Neural progenitor cell (in vitro differentiated cells): ENCODE measurements at regions not wholly inside any gene's neighbourhood (a gene's known extent, or its start where the extent isn't known, plus 50 kb on each side); places are given as distances from the start of the nearest gene placed in this dataset.
"Not testable (repeated sequence)": the region's sequence is repeated elsewhere in the genome, so short reads cannot be mapped to it uniquely, and the experiment has no call there.

Experiments
- EZH2 ChIP-seq: fragments of 200-600 bp; sonication (generic); IDR thresholded peaks from 2 replicates; pipeline ENCODE4 v1.6.1; 2017; ENCODE audit warnings: antibody characterized with exemption, mild to moderate bottlenecking, moderate library complexity
- EZH2phosphoT487 ChIP-seq: fragments of 200-600 bp; sonication (generic); IDR thresholded peaks from 2 replicates; pipeline ENCODE4 v1.6.1; 2017; ENCODE audit warnings: antibody characterized with exemption
- TF ChIP-seq, protein P1 (sequence below): fragments of 200-600 bp; sonication (generic); IDR thresholded peaks from 2 replicates; pipeline ENCODE4 v1.5.1; 2017; ENCODE audit warnings: antibody characterized with exemption, mild to moderate bottlenecking

DNA sequence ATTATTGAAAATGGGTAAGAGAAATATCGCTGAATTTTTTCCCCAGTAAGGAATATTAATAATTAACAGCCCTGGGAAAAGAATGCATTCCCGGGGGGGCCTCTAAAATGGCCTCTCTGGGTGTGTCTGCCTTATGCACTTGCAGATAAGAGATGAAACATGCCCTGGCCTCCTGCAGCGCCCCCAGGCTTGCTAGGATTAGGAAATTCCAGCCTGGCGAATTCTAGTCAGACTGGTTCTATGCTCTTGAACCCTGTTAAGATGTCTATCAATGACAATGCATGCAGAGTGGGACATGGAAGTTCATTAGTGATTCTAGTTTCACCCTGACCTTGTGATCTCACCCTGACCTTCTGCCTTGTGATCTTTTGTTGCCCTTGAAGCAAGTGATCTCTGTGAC is 163.6 kb upstream of the CCNH start:
- TF ChIP-seq, protein P1, sequence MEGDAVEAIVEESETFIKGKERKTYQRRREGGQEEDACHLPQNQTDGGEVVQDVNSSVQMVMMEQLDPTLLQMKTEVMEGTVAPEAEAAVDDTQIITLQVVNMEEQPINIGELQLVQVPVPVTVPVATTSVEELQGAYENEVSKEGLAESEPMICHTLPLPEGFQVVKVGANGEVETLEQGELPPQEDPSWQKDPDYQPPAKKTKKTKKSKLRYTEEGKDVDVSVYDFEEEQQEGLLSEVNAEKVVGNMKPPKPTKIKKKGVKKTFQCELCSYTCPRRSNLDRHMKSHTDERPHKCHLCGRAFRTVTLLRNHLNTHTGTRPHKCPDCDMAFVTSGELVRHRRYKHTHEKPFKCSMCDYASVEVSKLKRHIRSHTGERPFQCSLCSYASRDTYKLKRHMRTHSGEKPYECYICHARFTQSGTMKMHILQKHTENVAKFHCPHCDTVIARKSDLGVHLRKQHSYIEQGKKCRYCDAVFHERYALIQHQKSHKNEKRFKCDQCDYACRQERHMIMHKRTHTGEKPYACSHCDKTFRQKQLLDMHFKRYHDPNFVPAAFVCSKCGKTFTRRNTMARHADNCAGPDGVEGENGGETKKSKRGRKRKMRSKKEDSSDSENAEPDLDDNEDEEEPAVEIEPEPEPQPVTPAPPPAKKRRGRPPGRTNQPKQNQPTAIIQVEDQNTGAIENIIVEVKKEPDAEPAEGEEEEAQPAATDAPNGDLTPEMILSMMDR, result not testable (repeated sequence)
- TF ChIP-seq EZH2, EZH2phosphoT487: not testable (repeated sequence)
